ENCODE measurements at regions not wholly inside any gene's neighbourhood (a gene's known extent, or its start where the extent isn't known, plus 50 kb on each side); places are given as distances from the start of the nearest gene placed in this dataset.

GRCh38 chr12:46517579-46517962, 145.0 kb upstream of the SLC38A2 start:
- ChIA-PET CTCF (no interaction called here), POLR2A (no interaction called here)
- FAIRE-seq: no peak
- TF ChIP-seq ZNF302 (CRISPR knock-in tag; IDR thresholded peaks at IDR 0.05) (no peak), RFX5 (IDR thresholded peaks at IDR 0.05) (no peak), NPAS2 (CRISPR knock-in tag; IDR thresholded peaks at IDR 0.05; ENCODE audit: borderline replicate concordance) (no peak), PBX3 (IDR thresholded peaks at IDR 0.05) (no peak), HOXB5 (CRISPR knock-in tag; IDR thresholded peaks at IDR 0.05) (no peak), KDM1A (IDR thresholded peaks at IDR 0.05; ENCODE audit: low read depth) (no peak), POLR2AphosphoS2 (conservative IDR thresholded peaks at IDR 0.05; ENCODE audit: low read length) (no peak), RNF2 (IDR thresholded peaks at IDR 0.05; ENCODE audit: borderline replicate concordance, low read depth) (no peak), MAFK (IDR thresholded peaks at IDR 0.05; ENCODE audit: partially characterized antibody) (no peak), HOXB13 (CRISPR knock-in tag; IDR thresholded peaks at IDR 0.05; ENCODE audit: low read depth) (no peak), PHF8 (IDR thresholded peaks at IDR 0.05; ENCODE audit: borderline replicate concordance, low read depth) (no peak)
- Histone ChIP-seq H3K4me2 (no peak overlapping the region), H3K4me3 (no peak overlapping the region), H3K9me3 (peaks cover 33% of the 10 kb centered on the region; the same call in 2 of the 3 replicates), H3K4me1 (peaks cover 9% of the 10 kb centered on the region), H3K27ac (no peak overlapping the region)
- 82% methylated on average over 1 of the region's 1 CpG for WGBS (ENCODE audit: missing lambda C conversion rate)
- ATAC-seq: no peak
- no peak for DNase-seq (ENCODE audit: low read depth in 1 of 2, low spot score in 1 of 2)

GRCh38 chr12:46516933-46517578, 144.5 kb upstream of the SLC38A2 start:
- H3K27ac ChIP-seq: 0 out of 6 replicates have a peak overlapping the region, but pooled peaks of 1 of the 2 experiments have one; percentile 22
- peaks cover 38% of the 10 kb centered on the region; the same call in 2 of the 3 replicates for H3K9me3 ChIP-seq
- ATAC-seq: no peak
- DNase-seq (ENCODE audit: low read depth in 1 of 2, low spot score in 1 of 2): no peak
- WGBS (ENCODE audit: missing lambda C conversion rate): 93% methylated on average over 6 of the region's 6 CpGs
- ChIA-PET POLR2A (no interaction called here), CTCF (interaction anchor here (1.2 kb wide), 1 partner anchor 35 kb away, joined by 3 read pairs; no protein-coding TSS in a partner anchor)
- no peak for FAIRE-seq
- no peak overlapping the region for H3K4me2 ChIP-seq
- TF ChIP-seq TP53 (CRISPR knock-in tag; IDR thresholded peaks at IDR 0.05) (no peak), KDM1A (IDR thresholded peaks at IDR 0.05; ENCODE audit: low read depth) (no peak), NFE2L2 (conservative IDR thresholded peaks at IDR 0.05; ENCODE audit: low read length) (no peak), PHF8 (IDR thresholded peaks at IDR 0.05; ENCODE audit: borderline replicate concordance, low read depth) (no peak), GATA3 (IDR thresholded peaks at IDR 0.05; ENCODE audit: borderline replicate concordance) (no peak), HDAC2 (IDR thresholded peaks at IDR 0.05) (no peak), FOSB (CRISPR knock-in tag; IDR thresholded peaks at IDR 0.05) (no peak), HOXA7 (CRISPR knock-in tag; IDR thresholded peaks at IDR 0.05) (no peak), PBX3 (IDR thresholded peaks at IDR 0.05) (no peak), ESRRA (IDR thresholded peaks at IDR 0.05; ENCODE audit: borderline replicate concordance, low read length) (no peak), RAD21 (conservative IDR thresholded peaks at IDR 0.05 in 1 of 2, IDR thresholded peaks at IDR 0.05 in 1 of 2) (no peak), HOXB5 (CRISPR knock-in tag; IDR thresholded peaks at IDR 0.05) (no peak)
- H3K4me1 ChIP-seq: peaks cover 4% of the 10 kb centered on the region; the same call in 2 of the 3 replicates
- H3K4me3 ChIP-seq: no peak overlapping the region

GRCh38 chr12:46516238-46516932, 143.8 kb upstream of the SLC38A2 start:
- H3K27ac ChIP-seq: 0 out of 6 replicates have a peak overlapping the region, but pooled peaks of 1 of the 2 experiments have one; percentile 5
- no peaks in the 10 kb centered on the region for H3K4me1 ChIP-seq
- FAIRE-seq (no peak), ATAC-seq (no peak), DNase-seq (ENCODE audit: low read depth in 1 of 2, low spot score in 1 of 2) (no peak)
- H3K9me3 ChIP-seq: peaks cover 45% of the 10 kb centered on the region; the same call in 2 of the 3 replicates
- POLR2A ChIA-PET: no interaction called here
- CTCF ChIA-PET: interaction anchor here (1.2 to 1.4 kb wide), 2 partner anchors 18 to 35 kb away, joined by 3 read pairs; no protein-coding TSS in a partner anchor
- TF ChIP-seq CBX2 (IDR thresholded peaks at IDR 0.05; ENCODE audit: borderline replicate concordance, low read depth) (no peak), MAX (IDR thresholded peaks at IDR 0.05) (no peak), HDAC2 (IDR thresholded peaks at IDR 0.05) (no peak), POLR2A (IDR thresholded peaks at IDR 0.05; ENCODE audit: low read length) (no peak)
- 91% methylated on average over 4 of the region's 5 CpGs for WGBS (ENCODE audit: missing lambda C conversion rate)
- no peak overlapping the region for H3K4me3 ChIP-seq
- no peak overlapping the region for H3K4me2 ChIP-seq

All from A549 (cell line).